Neural progenitor cell (in vitro differentiated cells): ENCODE measurements at regions not wholly inside any gene's neighbourhood (a gene's known extent, or its start where the extent isn't known, plus 50 kb on each side); places are given as distances from the start of the nearest gene placed in this dataset.

Experiments
- DNase-seq: peaks from one replicate; pipeline ENCODE4 v3.0.0-alpha.2; 2016; ENCODE audit warnings: low spot score
- H2AFZ ChIP-seq: fragments of 200-600 bp; sonication (generic); replicated peaks from 2 replicates; pipeline ENCODE4 v1.6.1; 2016; ENCODE audit warnings: antibody characterized with exemption
- H3F3A ChIP-seq: fragments of 200-600 bp; sonication (generic); 2 replicates; pipeline ENCODE4 v1.6.1; 2016; ENCODE audit warnings: antibody characterized with exemption, low read depth
- H3K27ac ChIP-seq: fragments of 200-600 bp; sonication (generic); 2 replicates; pipeline ENCODE4 v1.5.1; 2016; ENCODE audit warnings: mild to moderate bottlenecking
- H3K27me3 ChIP-seq: fragments of 200-600 bp; sonication (generic); 2 replicates; pipeline ENCODE4 v1.6.1; 2016; ENCODE audit warnings: mild to moderate bottlenecking, moderate library complexity
- H3K36me3 ChIP-seq: fragments of 200-600 bp; sonication (generic); 2 replicates; pipeline ENCODE4 v1.5.1; 2016
- H3K4me1 ChIP-seq: fragments of 200-600 bp; sonication (generic); 2 replicates; pipeline ENCODE4 v1.6.1; 2016; ENCODE audit warnings: mixed run types
- H3K4me2 ChIP-seq: fragments of 200-600 bp; sonication (generic); 2 replicates; pipeline ENCODE4 v1.6.1; 2016
- H3K4me3 ChIP-seq: fragments of 200-600 bp; sonication (generic); 2 replicates; pipeline ENCODE4 v1.5.1; 2016
- H3K79me2 ChIP-seq: fragments of 200-600 bp; sonication (generic); 2 replicates; pipeline ENCODE4 v1.6.1; 2016; ENCODE audit warnings: low read depth
- H3K9ac ChIP-seq: fragments of 200-600 bp; sonication (generic); 2 replicates; pipeline ENCODE4 v1.6.1; 2016
- H3K9me3 ChIP-seq: fragments of 200-600 bp; sonication (generic); 2 replicates; pipeline ENCODE4 v1.5.1; 2016; ENCODE audit warnings: low read depth
- H4K20me1 ChIP-seq: fragments of 200-600 bp; sonication (generic); 2 replicates; pipeline ENCODE4 v1.6.1; 2016; ENCODE audit warnings: low read depth
- H3K27ac Mint-ChIP-seq: 3 replicates; pipeline ENCODE4 v1.8.0; 2021; ENCODE audit warnings: mixed read lengths
- H3K27me3 Mint-ChIP-seq: 2 replicates; pipeline ENCODE4 v1.8.0; 2022; ENCODE audit warnings: low read depth, mild to moderate bottlenecking, inconsistent platforms, moderate library complexity, mixed read lengths; ENCODE audit not compliant: insufficient read depth
- H3K36me3 Mint-ChIP-seq: 3 replicates; pipeline ENCODE4 v1.8.0; 2021; ENCODE audit warnings: mixed read lengths
- H3K4me1 Mint-ChIP-seq: 3 replicates; pipeline ENCODE4 v1.8.0; 2021; ENCODE audit warnings: mixed read lengths
- H3K4me3 Mint-ChIP-seq: 3 replicates; pipeline ENCODE4 v1.8.0; 2021; ENCODE audit warnings: mild to moderate bottlenecking, moderate library complexity, mixed read lengths
- H3K9me3 Mint-ChIP-seq: 3 replicates; pipeline ENCODE4 v1.8.0; 2020; ENCODE audit warnings: mixed read lengths
- CTCF ChIP-seq: fragments of 200-600 bp; sonication (generic); IDR thresholded peaks from 2 replicates; pipeline ENCODE4 v1.5.1; 2017; ENCODE audit warnings: antibody characterized with exemption, mild to moderate bottlenecking
- EZH2 ChIP-seq: fragments of 200-600 bp; sonication (generic); IDR thresholded peaks from 2 replicates; pipeline ENCODE4 v1.6.1; 2017; ENCODE audit warnings: antibody characterized with exemption, mild to moderate bottlenecking, moderate library complexity
- EZH2phosphoT487 ChIP-seq: fragments of 200-600 bp; sonication (generic); IDR thresholded peaks from 2 replicates; pipeline ENCODE4 v1.6.1; 2017; ENCODE audit warnings: antibody characterized with exemption

GRCh38 chr1:34683616-34684015, 71.2 kb upstream of the GJB5 start:
- Mint-ChIP-seq H3K27me3 (peaks cover 4% of the 10 kb centered on the region), H3K36me3 (peaks cover 2% of the 10 kb centered on the region), H3K4me1 (peaks cover 23% of the 10 kb centered on the region), H3K4me3 (no peak overlapping the region), H3K9me3 (peaks cover 10% of the 10 kb centered on the region), H3K27ac (no peak overlapping the region)
- no peaks in the 10 kb centered on the region for H3K9me3 ChIP-seq
- peaks cover 10% of the 10 kb centered on the region for H3K4me1 ChIP-seq
- H4K20me1 ChIP-seq = no peaks in the 10 kb centered on the region
- TF ChIP-seq EZH2 (no peak), CTCF (no peak), EZH2phosphoT487 (no peak)
- H3K27ac ChIP-seq = no peak overlapping the region
- H3K4me2 ChIP-seq = peak overlapping the region; percentile 27
- no peaks in the 10 kb centered on the region for H3K79me2 ChIP-seq
- H3K9ac ChIP-seq = no peak overlapping the region
- H3K36me3 ChIP-seq = no peaks in the 10 kb centered on the region
- H2AFZ ChIP-seq = peak overlapping the region; percentile 58
- no peak for DNase-seq
- H3F3A ChIP-seq = no peaks in the 10 kb centered on the region
- no peak overlapping the region for H3K4me3 ChIP-seq
- H3K27me3 ChIP-seq = no peaks in the 10 kb centered on the region

- Mint-ChIP-seq H3K4me3 (no peak overlapping the region), H3K36me3 (peaks cover 2% of the 10 kb centered on the region), H3K4me1 (peaks cover 23% of the 10 kb centered on the region), H3K27me3 (peaks cover 4% of the 10 kb centered on the region), H3K27ac (peak overlapping the region; percentile 88), H3K9me3 (peaks cover 4% of the 10 kb centered on the region)
- Histone ChIP-seq H3K27ac (no peak overlapping the region), H3K4me1 (peaks cover 10% of the 10 kb centered on the region), H3F3A (no peaks in the 10 kb centered on the region), H3K9me3 (no peaks in the 10 kb centered on the region), H3K79me2 (no peaks in the 10 kb centered on the region), H3K9ac (no peak overlapping the region), H3K27me3 (no peaks in the 10 kb centered on the region), H4K20me1 (no peaks in the 10 kb centered on the region), H3K36me3 (no peaks in the 10 kb centered on the region), H3K4me2 (peak overlapping the region; percentile 27), H3K4me3 (no peak overlapping the region), H2AFZ (peak overlapping the region; percentile 58)
- DNase-seq = no peak
- no peak for TF ChIP-seq CTCF
- TF ChIP-seq EZH2phosphoT487 = no peak
- no peak for TF ChIP-seq EZH2
Observed at GRCh38 chr1:34684266-34684665, 70.6 kb upstream of the GJB5 start.

GRCh38 chr1:34685225-34685624, 69.6 kb upstream of the GJB5 start:
- no peak overlapping the region for H3K27ac Mint-ChIP-seq
- no peak overlapping the region for H3K4me3 ChIP-seq
- peaks cover 3% of the 10 kb centered on the region for H3K9me3 Mint-ChIP-seq
- no peak for DNase-seq
- no peaks in the 10 kb centered on the region for H3K27me3 ChIP-seq
- H3K4me1 ChIP-seq = peaks cover 10% of the 10 kb centered on the region
- H3K79me2 ChIP-seq = no peaks in the 10 kb centered on the region
- H3K4me2 ChIP-seq = no peak overlapping the region
- no peaks in the 10 kb centered on the region for H3K36me3 ChIP-seq
- TF ChIP-seq EZH2 (no peak), CTCF (no peak), EZH2phosphoT487 (no peak)
- H3K9ac ChIP-seq = no peak overlapping the region
- peaks cover 2% of the 10 kb centered on the region for H3K36me3 Mint-ChIP-seq
- peaks cover 9% of the 10 kb centered on the region for H3K27me3 Mint-ChIP-seq
- H4K20me1 ChIP-seq = no peaks in the 10 kb centered on the region
- no peak overlapping the region for H3K4me3 Mint-ChIP-seq
- H3F3A ChIP-seq = no peaks in the 10 kb centered on the region
- no peaks in the 10 kb centered on the region for H3K9me3 ChIP-seq
- H3K4me1 Mint-ChIP-seq = peaks cover 23% of the 10 kb centered on the region
- no peak overlapping the region for H3K27ac ChIP-seq
- H2AFZ ChIP-seq = no peak overlapping the region
